ENCODE measurements at regions not wholly inside any gene's neighbourhood (a gene's known extent, or its start where the extent isn't known, plus 50 kb on each side); places are given as distances from the start of the nearest gene placed in this dataset.

- no peak for DNase-seq (ENCODE audit: low read depth, low spot score)
- no peak for TF ChIP-seq CTCF (IDR thresholded peaks at IDR 0.05; ENCODE audit: insufficient read depth, low read length, missing control alignments)
- no peak overlapping the region for H3K4me3 ChIP-seq (ENCODE audit: low read depth, low read length)
- ChIA-PET CTCF (interaction anchor here (1.1 kb wide), 1 partner anchor 13 kb away, joined by 3 read pairs; no protein-coding TSS in a partner anchor), POLR2A (no interaction called here)
Observed at GRCh38 chr4:123767806-123768205, 371.2 kb downstream of the SPRY1 start.

- POLR2A ChIA-PET = no interaction called here
Observed at GRCh38 chr4:123770884-123771283, 374.3 kb downstream of the SPRY1 start.

GRCh38 chr4:123776267-123776666 lies 379.7 kb downstream of the SPRY1 start:
- TF ChIP-seq CTCF (IDR thresholded peaks at IDR 0.05; ENCODE audit: insufficient read depth, low read length, missing control alignments) = no peak
- DNase-seq (ENCODE audit: low read depth, low spot score) = no peak
- H3K4me3 ChIP-seq (ENCODE audit: low read depth, low read length) = no peak overlapping the region
- CTCF ChIA-PET = no interaction called here
- POLR2A ChIA-PET = no interaction called here

More at GRCh38 chr4:123770884-123771283, 374.3 kb downstream of the SPRY1 start:
- CTCF ChIA-PET = interaction anchor here (3.2 to 4.5 kb wide), 2 partner anchors 12 to 343 kb away, joined by 22 to 36 read pairs; no protein-coding TSS in a partner anchor
- H3K4me3 ChIP-seq (ENCODE audit: low read depth, low read length) = no peak overlapping the region
- TF ChIP-seq CTCF (IDR thresholded peaks at IDR 0.05; ENCODE audit: insufficient read depth, low read length, missing control alignments) = no peak
- DNase-seq (ENCODE audit: low read depth, low spot score) = no peak

GRCh38 chr4:123777373-123777772 lies 380.8 kb downstream of the SPRY1 start:
- no peak for TF ChIP-seq CTCF (IDR thresholded peaks at IDR 0.05; ENCODE audit: insufficient read depth, low read length, missing control alignments)
- ChIA-PET POLR2A (interaction anchor here (0.8 kb wide), 1 partner anchor 22 kb away, joined by 3 read pairs; no protein-coding TSS in a partner anchor), CTCF (interaction anchor here (1.3 kb wide), 1 partner anchor 26 kb away, joined by 3 read pairs; no protein-coding TSS in a partner anchor)
- no peak for DNase-seq (ENCODE audit: low read depth, low spot score)
- H3K4me3 ChIP-seq (ENCODE audit: low read depth, low read length) = no peak overlapping the region

GRCh38 chr4:123783151-123783790 lies 386.7 kb downstream of the SPRY1 start:
- CTCF ChIA-PET = interaction anchor here (2.4 kb wide), 1 partner anchor 11 kb away, joined by 22 read pairs; no protein-coding TSS in a partner anchor

More at GRCh38 chr4:123783151-123783790, 386.7 kb downstream of the SPRY1 start:
- no peak for DNase-seq (ENCODE audit: low read depth, low spot score)
- POLR2A ChIA-PET = interaction anchor here (0.6 kb wide), 1 partner anchor 33 kb away, joined by 3 read pairs; no protein-coding TSS in a partner anchor
- H3K4me3 ChIP-seq (ENCODE audit: low read depth, low read length) = no peak overlapping the region
- no peak for TF ChIP-seq CTCF (IDR thresholded peaks at IDR 0.05; ENCODE audit: insufficient read depth, low read length, missing control alignments)
